Erythroblast (primary cell): ENCODE measurements at regions not wholly inside any gene's neighbourhood (a gene's known extent, or its start where the extent isn't known, plus 50 kb on each side); places are given as distances from the start of the nearest gene placed in this dataset.

Experiments used
- GATA1 ChIP-seq: IDR thresholded peaks from 2 replicates; pipeline ENCODE4 v1.6.1; 2011; ENCODE audit warnings: low read depth, mild to moderate bottlenecking, control low read depth, low read length, moderate library complexity
- POLR2A ChIP-seq: IDR thresholded peaks from 2 replicates; pipeline ENCODE4 v1.6.1; 2011; ENCODE audit warnings: mild to moderate bottlenecking, low read length

DNA sequence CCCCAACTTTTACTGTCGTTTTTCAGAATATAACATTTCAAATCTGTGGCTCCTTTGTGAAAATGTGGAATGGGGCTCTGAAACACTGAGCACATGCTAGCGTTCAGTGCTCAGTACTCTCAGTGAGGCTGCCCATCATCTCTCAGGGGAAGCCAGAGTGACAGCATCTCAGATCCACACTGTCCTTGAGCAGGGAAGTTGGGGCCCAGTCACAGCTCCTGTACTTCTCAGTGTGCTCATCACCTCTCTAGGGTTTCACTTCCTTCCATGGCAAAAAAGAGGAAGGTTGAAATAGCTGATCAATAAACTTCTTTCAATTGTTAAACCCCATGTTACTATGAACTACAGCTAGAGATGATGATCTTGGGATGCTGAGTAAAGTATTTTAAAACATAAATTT is 565.9 kb upstream of the SPRY2 start:
- no peak for TF ChIP-seq POLR2A
- TF ChIP-seq GATA1, result no peak
